ENCODE measurements at regions not wholly inside any gene's neighbourhood (a gene's known extent, or its start where the extent isn't known, plus 50 kb on each side); places are given as distances from the start of the nearest gene placed in this dataset.

- DNase-seq (ENCODE audit: low spot score), result peak; percentile 90
Observed at GRCh38 chr5:40386289-40386688, 293.4 kb upstream of the PTGER4 start.

- DNase-seq (ENCODE audit: low spot score), result no peak
Observed at GRCh38 chr5:40385544-40385943, 294.2 kb upstream of the PTGER4 start.

- no peak for DNase-seq (ENCODE audit: low spot score)
Observed at GRCh38 chr5:40384782-40385390, 294.8 kb upstream of the PTGER4 start.

GRCh38 chr5:40383749-40384651 is 295.7 kb upstream of the PTGER4 start:
- DNase-seq (ENCODE audit: low spot score), result peak; percentile 83

- DNase-seq (ENCODE audit: low spot score), result no peak
Observed at GRCh38 chr5:40381676-40382363, 297.9 kb upstream of the PTGER4 start.

GRCh38 chr5:40381016-40381415 is 298.7 kb upstream of the PTGER4 start:
- DNase-seq (ENCODE audit: low spot score), result no peak

- peak; percentile 74 for DNase-seq (ENCODE audit: low spot score)
Observed at GRCh38 chr5:40378396-40379177, 301.1 kb upstream of the PTGER4 start.

GRCh38 chr5:40376566-40376965 is 303.1 kb upstream of the PTGER4 start:
- DNase-seq (ENCODE audit: low spot score), result no peak

- DNase-seq (ENCODE audit: low spot score), result no peak
Observed at GRCh38 chr5:40374853-40375252, 304.9 kb upstream of the PTGER4 start.

GRCh38 chr5:40368200-40368599 is 311.5 kb upstream of the PTGER4 start:
- no peak for DNase-seq (ENCODE audit: low spot score)

GRCh38 chr5:40367255-40367654 is 312.5 kb upstream of the PTGER4 start:
- DNase-seq (ENCODE audit: low spot score), result no peak

GRCh38 chr5:40365342-40366330 is 314.1 kb upstream of the PTGER4 start:
- no peak for DNase-seq (ENCODE audit: low spot score)

- no peak for DNase-seq (ENCODE audit: low spot score)
Observed at GRCh38 chr5:40364441-40364840, 315.3 kb upstream of the PTGER4 start.

GRCh38 chr5:40361378-40361777 is 318.3 kb upstream of the PTGER4 start:
- DNase-seq (ENCODE audit: low spot score), result no peak

GRCh38 chr5:40360685-40361084 is 319.0 kb upstream of the PTGER4 start:
- DNase-seq (ENCODE audit: low spot score), result no peak

- no peak for DNase-seq (ENCODE audit: low spot score)
Observed at GRCh38 chr5:40359832-40360231, 319.9 kb upstream of the PTGER4 start.

- no peak for DNase-seq (ENCODE audit: low spot score)
Observed at GRCh38 chr5:40359093-40359492, 320.6 kb upstream of the PTGER4 start.

- DNase-seq (ENCODE audit: low spot score), result no peak
Observed at GRCh38 chr5:40356248-40356647, 323.5 kb upstream of the PTGER4 start.

- DNase-seq (ENCODE audit: low spot score), result no peak
Observed at GRCh38 chr5:40355846-40356245, 323.9 kb upstream of the PTGER4 start.

GRCh38 chr5:40355181-40355580 is 324.5 kb upstream of the PTGER4 start:
- no peak for DNase-seq (ENCODE audit: low spot score)

- DNase-seq (ENCODE audit: low spot score), result no peak
Observed at GRCh38 chr5:40354171-40354570, 325.5 kb upstream of the PTGER4 start.
